Stromal cell of bone marrow (primary cell): ENCODE measurements at regions not wholly inside any gene's neighbourhood (a gene's known extent, or its start where the extent isn't known, plus 50 kb on each side); places are given as distances from the start of the nearest gene placed in this dataset.

ENCODE experiments used
- DNase-seq: peaks from one replicate; pipeline ENCODE4 v3.0.0-alpha.2; 2012; ENCODE audit warnings: low read depth

DNA sequence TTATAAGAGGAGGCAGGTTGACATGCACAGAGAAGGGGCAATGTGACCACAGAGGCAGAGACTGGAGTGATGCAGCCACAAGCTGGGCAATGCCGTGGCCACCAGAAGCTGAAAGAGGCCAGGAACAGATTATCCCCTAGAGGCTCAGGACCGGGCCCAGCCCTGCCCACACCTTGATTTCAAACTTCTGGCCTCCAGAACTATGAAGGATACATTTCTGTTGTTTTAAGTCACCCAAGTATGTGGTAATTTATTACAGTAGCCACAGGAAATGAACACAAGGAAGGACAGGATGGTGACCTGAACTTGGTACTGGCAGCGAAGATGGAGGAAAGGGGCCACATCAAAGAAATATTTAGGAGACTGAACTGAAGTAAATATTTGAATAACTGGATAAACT lies 66.8 kb upstream of the RIOK3 start:
- DNase-seq, result no peak

DNA sequence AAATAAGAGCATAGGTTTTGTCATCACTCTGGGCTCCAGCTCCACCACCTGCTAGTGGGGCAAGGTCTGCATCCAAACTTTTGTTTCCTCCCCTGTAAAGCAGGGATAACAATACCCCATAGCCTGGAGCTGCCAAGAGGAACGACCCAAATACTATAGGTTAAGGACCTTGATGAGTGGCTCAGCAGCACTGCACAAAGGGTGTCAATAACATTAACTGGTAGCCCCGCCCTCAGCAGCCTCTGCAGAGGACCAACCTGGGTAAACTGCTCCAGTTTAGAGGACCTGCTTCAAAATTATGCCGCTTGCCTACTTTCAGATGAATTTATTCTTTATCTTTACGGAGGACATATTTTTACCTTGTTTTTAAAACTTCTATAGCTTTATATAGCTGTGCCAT lies 65.8 kb upstream of the RIOK3 start:
- DNase-seq, result no peak

DNA sequence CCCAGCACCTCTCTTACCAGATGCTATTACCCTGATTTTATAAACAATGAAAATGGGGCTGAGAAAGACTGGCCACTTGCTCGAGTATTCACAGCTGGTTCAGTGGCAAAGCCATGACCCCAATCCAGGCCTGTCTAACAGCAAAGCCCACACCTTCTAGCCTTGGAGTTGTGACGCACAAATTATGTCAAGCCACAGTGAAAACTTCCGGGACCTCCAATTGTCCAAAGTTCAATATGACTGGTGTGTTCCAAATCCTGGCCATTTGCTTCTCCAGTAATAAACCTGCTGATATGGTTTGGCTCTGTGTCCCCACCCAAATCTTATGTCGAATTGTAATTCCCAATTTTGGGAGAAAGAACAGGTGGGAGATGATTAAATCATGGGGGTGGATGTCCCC lies 64.7 kb upstream of the RIOK3 start:
- DNase-seq, result no peak

DNA sequence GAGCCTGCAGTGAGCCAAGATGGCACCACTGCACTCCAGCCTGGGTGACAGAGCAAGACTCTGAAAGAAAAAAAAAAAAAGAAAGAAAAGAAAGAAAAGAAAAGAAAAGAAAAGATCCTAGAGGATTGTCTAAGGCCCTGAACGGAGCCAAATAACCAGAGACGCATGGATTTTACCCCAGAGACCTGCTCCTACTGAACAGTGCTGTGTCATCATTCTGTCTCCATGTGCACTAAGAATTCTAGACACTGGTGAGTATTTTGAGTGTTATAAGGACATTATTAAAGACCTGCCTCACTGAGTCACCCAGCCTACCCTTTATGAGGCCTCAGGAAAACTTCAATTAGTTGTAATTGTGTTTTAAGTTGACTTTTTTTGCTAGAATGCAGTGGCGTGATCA lies 61.9 kb upstream of the RIOK3 start:
- no peak for DNase-seq

GRCh38 chr18:23397907-23398306 lies 55.2 kb upstream of the RIOK3 start:
- DNase-seq, result no peak

DNA sequence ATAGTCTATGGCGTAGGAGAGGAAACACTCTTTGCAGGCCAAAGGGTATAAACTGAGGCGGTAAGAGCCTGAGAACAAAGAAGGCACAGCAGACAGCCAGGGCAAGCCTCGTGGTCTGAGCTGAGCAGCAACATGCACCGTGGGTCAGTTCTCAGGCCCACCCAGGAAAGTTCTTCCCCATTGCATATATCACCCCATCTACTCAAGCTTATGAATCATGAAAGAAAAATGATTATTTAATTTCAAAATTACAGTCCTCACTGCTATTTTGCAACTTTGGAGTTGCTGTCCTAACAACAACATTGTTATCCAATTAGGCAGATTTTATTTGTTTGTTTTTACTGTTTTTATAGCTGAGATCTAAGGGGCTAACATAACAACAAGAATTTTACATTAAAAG lies 54.7 kb upstream of the RIOK3 start:
- no peak for DNase-seq

DNA sequence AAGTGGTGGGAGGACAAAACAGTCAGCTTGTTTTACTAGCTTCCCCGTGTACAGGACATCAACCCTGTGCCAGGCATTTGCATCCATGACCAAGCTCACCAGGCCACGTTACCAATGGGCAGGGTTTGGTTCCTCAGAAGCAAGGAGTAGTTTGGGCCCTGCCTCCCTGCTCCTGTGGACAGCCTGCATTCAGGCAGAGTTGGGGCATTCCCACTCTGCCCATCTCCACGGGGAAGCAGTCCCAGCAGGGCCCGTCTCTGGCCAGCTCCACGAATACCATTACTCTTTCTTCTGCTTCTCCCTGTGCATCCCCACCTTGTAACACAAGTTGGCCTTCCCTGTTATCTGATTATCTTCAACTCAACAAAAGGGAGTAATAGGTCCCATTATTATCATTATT lies 54.0 kb upstream of the RIOK3 start:
- no peak for DNase-seq

DNA sequence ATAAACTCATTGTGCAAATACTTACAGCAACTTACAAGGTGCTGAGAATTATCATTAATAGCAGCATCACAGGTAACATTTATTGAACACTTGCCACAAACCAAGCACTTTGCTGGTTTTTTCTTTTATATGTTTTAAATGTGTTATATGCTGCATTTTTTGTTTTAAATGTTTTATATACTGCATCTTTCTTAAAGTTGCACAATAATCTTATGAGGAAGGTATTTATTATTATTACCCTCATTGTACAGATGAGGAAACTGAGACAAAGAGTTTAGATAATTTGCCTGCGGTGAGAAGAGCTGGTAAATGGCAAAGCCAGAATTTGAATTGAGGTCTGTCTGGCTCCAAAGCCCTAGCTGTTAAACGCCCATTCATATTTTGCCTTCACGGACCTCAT lies 52.2 kb upstream of the RIOK3 start:
- DNase-seq, result no peak

GRCh38 chr18:23401400-23402347 lies 51.4 kb upstream of the RIOK3 start:
- DNase-seq, result no peak
